ENCODE measurements at regions not wholly inside any gene's neighbourhood (a gene's known extent, or its start where the extent isn't known, plus 50 kb on each side); places are given as distances from the start of the nearest gene placed in this dataset.
"Not testable (repeated sequence)": the region's sequence is repeated elsewhere in the genome, so short reads cannot be mapped to it uniquely, and the experiment has no call there.

DNA sequence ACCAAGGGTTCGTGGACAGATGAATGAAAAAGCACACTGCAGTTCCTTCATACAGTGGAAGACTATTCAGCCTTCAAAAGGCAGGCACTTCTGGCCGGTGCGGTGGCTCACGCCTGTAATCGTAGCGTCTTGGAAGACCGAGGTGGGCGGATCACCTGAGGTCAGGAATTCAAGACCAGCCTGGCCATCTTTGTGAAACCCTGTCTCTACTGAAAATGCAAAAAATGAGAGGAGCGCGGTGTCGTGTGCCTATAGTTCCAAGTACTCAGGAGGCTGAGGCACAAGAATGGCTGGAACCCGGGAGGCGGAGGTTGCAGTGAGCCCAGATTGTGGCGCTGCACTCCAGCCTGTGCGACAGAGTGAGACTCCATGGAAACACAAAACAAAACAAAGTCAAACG, 82.4 kb upstream of the HMX1 start:
- TF ChIP-seq EZH2 (IDR thresholded peaks at IDR 0.05; ENCODE audit: borderline replicate concordance, low read length) = not testable (repeated sequence)
- TF ChIP-seq, protein P1, sequence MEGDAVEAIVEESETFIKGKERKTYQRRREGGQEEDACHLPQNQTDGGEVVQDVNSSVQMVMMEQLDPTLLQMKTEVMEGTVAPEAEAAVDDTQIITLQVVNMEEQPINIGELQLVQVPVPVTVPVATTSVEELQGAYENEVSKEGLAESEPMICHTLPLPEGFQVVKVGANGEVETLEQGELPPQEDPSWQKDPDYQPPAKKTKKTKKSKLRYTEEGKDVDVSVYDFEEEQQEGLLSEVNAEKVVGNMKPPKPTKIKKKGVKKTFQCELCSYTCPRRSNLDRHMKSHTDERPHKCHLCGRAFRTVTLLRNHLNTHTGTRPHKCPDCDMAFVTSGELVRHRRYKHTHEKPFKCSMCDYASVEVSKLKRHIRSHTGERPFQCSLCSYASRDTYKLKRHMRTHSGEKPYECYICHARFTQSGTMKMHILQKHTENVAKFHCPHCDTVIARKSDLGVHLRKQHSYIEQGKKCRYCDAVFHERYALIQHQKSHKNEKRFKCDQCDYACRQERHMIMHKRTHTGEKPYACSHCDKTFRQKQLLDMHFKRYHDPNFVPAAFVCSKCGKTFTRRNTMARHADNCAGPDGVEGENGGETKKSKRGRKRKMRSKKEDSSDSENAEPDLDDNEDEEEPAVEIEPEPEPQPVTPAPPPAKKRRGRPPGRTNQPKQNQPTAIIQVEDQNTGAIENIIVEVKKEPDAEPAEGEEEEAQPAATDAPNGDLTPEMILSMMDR (conservative IDR thresholded peaks at IDR 0.05 in 1 of 2, IDR thresholded peaks at IDR 0.05 in 1 of 2; ENCODE audit: extremely low read depth in 1 of 2, insufficient read depth in 1 of 2, low read depth in 1 of 2, low read length in 2 of 2) = not testable (repeated sequence)

All from mammary epithelial cell (primary cell).